C4-2B (cell line): ENCODE measurements at regions not wholly inside any gene's neighbourhood (a gene's known extent, or its start where the extent isn't known, plus 50 kb on each side); places are given as distances from the start of the nearest gene placed in this dataset.

Experiments used
- H3K27ac ChIP-seq: fragments of 450-650 bp; 2 replicates; pipeline ENCODE4 v1.5.1; 2017
- CTCF ChIP-seq: fragments of 450-650 bp; conservative IDR thresholded peaks from 2 replicates; pipeline ENCODE4 v1.5.1; 2017; ENCODE audit warnings: mild to moderate bottlenecking
- ZFX ChIP-seq: fragments of 450-650 bp; IDR thresholded peaks from 2 replicates; pipeline ENCODE4 v1.6.1; 2017

GRCh38 chr10:118452098-118452497, 110.0 kb upstream of the FAM204A start:
- TF ChIP-seq ZFX (no peak), CTCF (no peak)

GRCh38 chr10:118449521-118449920, 107.4 kb upstream of the FAM204A start:
- H3K27ac ChIP-seq = no peak overlapping the region
- no peak for TF ChIP-seq ZFX
- no peak for TF ChIP-seq CTCF

More at GRCh38 chr10:118452098-118452497, 110.0 kb upstream of the FAM204A start:
- H3K27ac ChIP-seq = no peak overlapping the region

- no peak overlapping the region for H3K27ac ChIP-seq
- TF ChIP-seq ZFX = no peak
- TF ChIP-seq CTCF = no peak
These were observed 106.6 kb upstream of the FAM204A start for GRCh38 chr10:118448744-118449143.

GRCh38 chr10:118447478-118448270, 105.5 kb upstream of the FAM204A start:
- no peak overlapping the region for H3K27ac ChIP-seq
- TF ChIP-seq ZFX = no peak
- TF ChIP-seq CTCF = no peak

GRCh38 chr10:118445535-118445934, 103.4 kb upstream of the FAM204A start:
- H3K27ac ChIP-seq = no peak overlapping the region
- TF ChIP-seq ZFX (no peak), CTCF (no peak)

GRCh38 chr10:118444069-118444468, 101.9 kb upstream of the FAM204A start:
- no peak overlapping the region for H3K27ac ChIP-seq
- TF ChIP-seq ZFX = no peak
- TF ChIP-seq CTCF = no peak

- TF ChIP-seq ZFX (no peak), CTCF (no peak)
- no peak overlapping the region for H3K27ac ChIP-seq
These were observed 99.9 kb upstream of the FAM204A start for GRCh38 chr10:118442032-118442431.
